HL-60 (cell line): ENCODE measurements at regions not wholly inside any gene's neighbourhood (a gene's known extent, or its start where the extent isn't known, plus 50 kb on each side); places are given as distances from the start of the nearest gene placed in this dataset.

ENCODE experiments used
- DNase-seq, 2 experiments: peaks; one replicate each; pipeline ENCODE4 v3.0.0-alpha.2; 2010 to 2020; ENCODE audit warnings: low read depth in 1 of 2, low spot score in 1 of 2
- H3K27ac ChIP-seq: fragments of 250-450 bp; sonication (Bioruptor Pico); replicated peaks from 2 replicates; pipeline ENCODE4 v1.5.1; 2020; ENCODE audit warnings: mild to moderate bottlenecking, moderate library complexity
- H3K27me3 ChIP-seq: fragments of 250-450 bp; sonication (Bioruptor Pico); 2 replicates; pipeline ENCODE4 v1.5.1; 2021; ENCODE audit warnings: mild to moderate bottlenecking, moderate library complexity; ENCODE audit not compliant: insufficient read depth, poor library complexity, severe bottlenecking
- H3K4me3 ChIP-seq: replicated peaks from 2 replicates; pipeline ENCODE4 v1.5.1; 2011; ENCODE audit warnings: mild to moderate bottlenecking, control low read depth, low read length; ENCODE audit not compliant: insufficient read depth
- CTCF ChIP-seq: IDR thresholded peaks from one replicate; pipeline ENCODE4 v1.5.1; 2011; ENCODE audit warnings: low read length, control low read depth, inconsistent platforms; ENCODE audit not compliant: insufficient read depth
- GABPA ChIP-seq: IDR thresholded peaks from 2 replicates; pipeline ENCODE4 v1.6.1; 2012; ENCODE audit warnings: low read depth
- POLR2AphosphoS5 ChIP-seq: IDR thresholded peaks from 2 replicates; pipeline ENCODE4 v1.6.1; 2012; ENCODE audit warnings: low read depth
- SPI1 ChIP-seq: IDR thresholded peaks from 2 replicates; pipeline ENCODE4 v1.6.1; 2012; ENCODE audit warnings: low read depth, mild to moderate bottlenecking, borderline replicate concordance
- TF ChIP-seq, protein P1 (sequence below): IDR thresholded peaks from 2 replicates; pipeline ENCODE4 v1.6.1; 2012; ENCODE audit warnings: low read depth; ENCODE audit not compliant: insufficient replicate concordance

DNA sequence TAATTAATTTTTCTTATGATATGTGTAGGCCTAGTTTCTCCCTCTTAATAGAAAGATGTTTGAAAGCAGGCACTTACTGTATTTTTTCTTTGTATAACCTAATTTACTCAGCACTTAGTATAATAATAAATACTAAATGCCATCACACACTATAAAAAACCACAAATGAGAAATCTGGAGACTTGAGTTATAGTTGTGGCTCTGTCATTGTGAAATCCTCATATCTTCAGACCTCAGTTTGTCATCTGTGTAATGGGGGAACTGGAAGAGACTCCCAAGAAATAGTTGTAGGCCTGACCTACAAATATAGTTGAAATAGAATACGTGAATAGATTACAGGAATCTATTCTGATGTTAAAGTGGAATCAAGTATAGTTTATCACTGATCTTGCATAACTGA, 287.6 kb upstream of the DPH6 start:
- no peak overlapping the region for H3K27ac ChIP-seq
- TF ChIP-seq CTCF (no peak), POLR2AphosphoS5 (no peak), GABPA (no peak), SPI1 (no peak)
- TF ChIP-seq, protein P1, sequence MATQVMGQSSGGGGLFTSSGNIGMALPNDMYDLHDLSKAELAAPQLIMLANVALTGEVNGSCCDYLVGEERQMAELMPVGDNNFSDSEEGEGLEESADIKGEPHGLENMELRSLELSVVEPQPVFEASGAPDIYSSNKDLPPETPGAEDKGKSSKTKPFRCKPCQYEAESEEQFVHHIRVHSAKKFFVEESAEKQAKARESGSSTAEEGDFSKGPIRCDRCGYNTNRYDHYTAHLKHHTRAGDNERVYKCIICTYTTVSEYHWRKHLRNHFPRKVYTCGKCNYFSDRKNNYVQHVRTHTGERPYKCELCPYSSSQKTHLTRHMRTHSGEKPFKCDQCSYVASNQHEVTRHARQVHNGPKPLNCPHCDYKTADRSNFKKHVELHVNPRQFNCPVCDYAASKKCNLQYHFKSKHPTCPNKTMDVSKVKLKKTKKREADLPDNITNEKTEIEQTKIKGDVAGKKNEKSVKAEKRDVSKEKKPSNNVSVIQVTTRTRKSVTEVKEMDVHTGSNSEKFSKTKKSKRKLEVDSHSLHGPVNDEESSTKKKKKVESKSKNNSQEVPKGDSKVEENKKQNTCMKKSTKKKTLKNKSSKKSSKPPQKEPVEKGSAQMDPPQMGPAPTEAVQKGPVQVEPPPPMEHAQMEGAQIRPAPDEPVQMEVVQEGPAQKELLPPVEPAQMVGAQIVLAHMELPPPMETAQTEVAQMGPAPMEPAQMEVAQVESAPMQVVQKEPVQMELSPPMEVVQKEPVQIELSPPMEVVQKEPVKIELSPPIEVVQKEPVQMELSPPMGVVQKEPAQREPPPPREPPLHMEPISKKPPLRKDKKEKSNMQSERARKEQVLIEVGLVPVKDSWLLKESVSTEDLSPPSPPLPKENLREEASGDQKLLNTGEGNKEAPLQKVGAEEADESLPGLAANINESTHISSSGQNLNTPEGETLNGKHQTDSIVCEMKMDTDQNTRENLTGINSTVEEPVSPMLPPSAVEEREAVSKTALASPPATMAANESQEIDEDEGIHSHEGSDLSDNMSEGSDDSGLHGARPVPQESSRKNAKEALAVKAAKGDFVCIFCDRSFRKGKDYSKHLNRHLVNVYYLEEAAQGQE: no peak
- DNase-seq: no peak
- no peaks in the 10 kb centered on the region for H3K27me3 ChIP-seq
- no peak overlapping the region for H3K4me3 ChIP-seq

DNA sequence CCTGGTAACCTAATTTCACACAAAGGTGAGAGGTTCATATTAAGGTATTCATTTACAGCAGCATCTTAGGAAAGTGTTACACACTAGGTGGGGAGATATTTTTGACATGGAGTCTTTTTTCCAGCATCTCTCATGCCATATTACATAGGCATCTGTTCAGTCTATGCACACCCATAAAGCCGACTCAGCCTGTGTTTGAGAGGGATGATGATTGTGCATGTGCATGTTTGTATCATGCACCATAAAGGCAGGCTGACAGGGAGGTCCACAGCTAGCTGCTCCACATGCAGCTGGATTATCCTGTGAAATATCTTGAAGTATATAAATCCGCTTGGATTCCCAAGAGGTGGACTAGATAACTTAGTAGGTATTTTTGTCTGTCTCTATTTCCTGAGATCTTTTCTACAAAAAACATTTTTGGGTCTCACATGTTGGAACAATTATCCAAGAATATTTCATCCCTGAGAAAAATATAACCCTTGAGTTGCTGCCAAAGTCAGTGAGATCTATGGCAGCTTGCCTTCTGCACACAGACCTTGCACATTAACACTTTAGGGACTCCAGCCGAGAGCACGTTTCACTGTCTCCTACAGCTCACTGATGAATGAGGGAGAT, 288.4 kb upstream of the DPH6 start:
- TF ChIP-seq, protein P1: no peak
- TF ChIP-seq POLR2AphosphoS5 (no peak), SPI1 (no peak), GABPA (no peak), CTCF (no peak)
- Histone ChIP-seq H3K4me3 (no peak overlapping the region), H3K27ac (no peak overlapping the region), H3K27me3 (no peaks in the 10 kb centered on the region)
- no peak for DNase-seq

- H3K27ac ChIP-seq: no peak overlapping the region
- no peak for TF ChIP-seq CTCF
- TF ChIP-seq POLR2AphosphoS5: no peak
- no peak for TF ChIP-seq SPI1
- TF ChIP-seq, protein P1: no peak
- no peak for TF ChIP-seq GABPA
- no peaks in the 10 kb centered on the region for H3K27me3 ChIP-seq
- H3K4me3 ChIP-seq: no peak overlapping the region
- no peak for DNase-seq
These were observed 288.9 kb upstream of the DPH6 start for GRCh38 chr15:35834866-35835265.
